Pulmonary artery endothelial cell (primary cell): ENCODE measurements at regions not wholly inside any gene's neighbourhood (a gene's known extent, or its start where the extent isn't known, plus 50 kb on each side); places are given as distances from the start of the nearest gene placed in this dataset.

Source experiments
- DNase-seq: peaks from one replicate; pipeline ENCODE4 v3.0.0-alpha.2; 2011; ENCODE audit warnings: low read depth, low spot score

DNA sequence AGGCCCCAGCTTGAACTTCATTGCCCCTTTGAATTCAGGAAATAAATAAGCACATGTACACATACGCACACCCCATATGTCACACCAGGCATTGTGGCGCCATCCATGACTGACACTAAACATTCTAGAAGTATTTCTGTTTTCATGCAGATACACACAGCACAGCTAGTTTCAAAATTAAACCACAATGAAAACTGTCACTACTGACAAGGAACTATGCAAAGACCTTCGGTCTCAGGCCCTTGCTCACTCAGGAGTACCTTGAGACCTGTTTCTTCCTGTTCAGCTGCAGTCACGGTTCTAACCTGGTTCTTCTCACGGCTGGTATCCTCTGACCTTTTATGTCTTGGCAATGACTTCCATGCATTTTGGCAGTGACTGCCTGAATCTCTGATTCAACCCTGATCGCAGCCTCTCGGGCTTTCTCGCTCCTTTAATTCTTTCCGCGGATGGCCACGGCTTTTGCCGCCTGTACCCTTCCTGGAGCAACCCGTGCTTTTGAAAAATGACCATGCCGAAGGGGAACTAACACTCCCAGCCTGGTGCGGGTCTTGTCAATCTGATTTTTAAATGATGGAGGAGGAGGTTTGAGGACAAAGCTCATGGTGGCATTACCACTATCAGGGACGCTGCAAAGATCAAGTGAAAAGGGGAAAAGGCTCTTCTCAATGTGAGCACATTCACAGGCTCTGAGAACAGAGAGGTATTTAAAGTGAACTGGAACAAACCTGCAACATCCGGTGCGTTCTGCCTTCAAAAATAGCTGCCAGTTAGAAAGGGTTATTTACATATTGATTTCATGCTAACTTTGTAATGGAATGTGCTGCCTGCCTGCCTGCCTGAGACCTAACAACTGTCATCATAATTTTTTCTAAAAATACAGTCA is 384.6 kb downstream of the RRAGC start:
- DNase-seq: no peak

DNA sequence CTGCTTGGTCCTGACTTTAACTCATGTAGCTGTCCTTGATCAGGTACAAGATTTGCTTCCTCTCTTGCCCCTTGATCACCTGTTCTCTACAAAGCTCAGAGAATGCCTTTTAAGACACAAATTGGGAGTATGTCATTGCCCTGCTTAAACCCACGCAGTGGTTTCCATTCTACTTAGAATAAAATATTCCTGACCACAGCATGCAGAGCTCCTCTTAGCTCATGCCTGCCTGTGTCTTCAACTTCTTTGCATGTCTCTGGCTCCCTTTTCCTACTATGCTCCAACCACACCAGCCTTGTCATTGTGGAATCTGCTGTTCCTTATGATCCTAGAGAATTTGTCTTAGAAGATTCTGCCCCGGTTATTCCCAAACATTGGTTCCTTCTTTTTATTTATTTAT is 393.1 kb downstream of the RRAGC start:
- DNase-seq: no peak

DNA sequence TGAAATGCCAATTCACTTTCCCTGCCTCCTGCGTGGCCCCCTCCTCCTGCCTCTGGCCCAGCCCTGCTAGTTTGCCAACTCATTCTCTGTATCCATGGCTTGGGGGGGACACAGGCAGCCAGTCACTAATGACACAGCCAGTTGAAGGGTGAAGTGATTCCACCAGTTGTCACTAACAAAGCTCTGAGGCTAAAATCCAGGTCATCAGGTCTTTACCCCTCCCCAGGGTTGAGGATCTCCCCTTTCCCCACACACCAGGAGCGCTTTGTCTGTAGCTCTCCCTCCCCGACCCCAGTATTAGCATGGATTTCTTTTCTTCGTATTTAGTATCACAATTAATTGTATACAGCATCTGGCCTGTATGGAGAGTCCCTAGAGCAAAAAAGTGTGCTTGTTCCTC is 394.1 kb downstream of the RRAGC start:
- DNase-seq: no peak

DNA sequence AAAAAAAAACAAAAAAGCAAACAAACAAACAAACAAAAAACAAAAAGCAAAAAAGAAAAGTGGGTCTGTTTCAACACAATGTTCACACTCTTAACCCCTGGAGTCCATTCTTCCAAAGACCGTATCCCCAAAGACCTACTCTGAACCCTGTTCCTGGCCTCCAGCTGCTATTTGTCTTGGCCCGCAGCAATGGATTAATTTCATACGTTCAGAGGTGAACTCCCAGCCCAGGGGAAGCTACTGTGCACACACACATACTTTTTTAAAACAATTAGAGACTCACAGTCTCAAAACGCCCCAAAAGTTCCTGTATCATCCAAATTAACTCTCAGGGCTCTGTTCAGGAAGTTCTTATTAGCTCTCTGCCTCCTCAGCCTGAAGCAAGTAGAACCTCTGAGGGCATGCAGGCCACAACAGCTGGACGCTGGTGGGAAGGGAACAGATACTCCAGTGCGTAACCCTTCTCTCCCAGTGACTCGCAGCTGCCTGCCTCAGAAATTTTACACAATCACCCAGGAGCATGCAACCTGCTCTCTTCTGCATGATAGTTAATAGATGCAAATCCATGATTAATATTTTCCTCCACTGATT is 395.4 kb downstream of the RRAGC start:
- no peak for DNase-seq

DNA sequence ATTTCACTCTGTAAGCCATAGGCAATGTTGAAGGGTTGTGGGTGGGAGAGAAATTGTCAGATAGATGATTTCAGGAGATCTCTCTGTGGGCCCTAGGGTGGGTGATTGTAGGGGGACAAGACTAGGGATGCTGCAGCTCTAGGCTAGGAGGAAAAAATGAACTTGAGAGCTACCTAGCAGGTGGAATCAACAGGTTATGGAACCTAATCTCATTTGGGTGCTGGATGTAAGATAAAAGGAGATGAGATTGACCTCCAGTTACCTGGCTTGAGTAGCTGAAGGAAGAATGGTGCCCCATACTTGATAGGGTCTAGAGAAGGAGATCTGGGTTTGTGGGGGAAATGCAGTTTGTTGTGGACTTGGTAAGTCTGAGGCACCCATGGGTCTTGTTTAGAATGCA is 396.5 kb downstream of the RRAGC start:
- DNase-seq: no peak

DNA sequence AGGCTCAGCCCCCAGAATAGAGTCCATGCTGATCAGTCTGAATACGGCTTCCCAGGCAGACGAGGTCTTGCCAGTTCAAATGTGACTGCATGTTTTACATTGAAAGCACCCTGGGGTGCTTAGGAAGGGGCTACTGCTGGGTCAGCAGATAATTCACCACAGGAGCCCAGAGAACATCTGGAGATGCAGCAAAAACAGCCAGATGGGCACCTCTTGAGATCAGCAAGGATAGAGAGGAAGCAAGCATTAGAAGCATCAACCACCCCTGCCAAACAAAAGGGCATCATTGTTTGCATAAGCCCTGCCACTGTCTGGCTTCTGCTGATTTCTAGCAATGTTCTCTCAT is 403.1 kb downstream of the RRAGC start:
- DNase-seq: no peak

DNA sequence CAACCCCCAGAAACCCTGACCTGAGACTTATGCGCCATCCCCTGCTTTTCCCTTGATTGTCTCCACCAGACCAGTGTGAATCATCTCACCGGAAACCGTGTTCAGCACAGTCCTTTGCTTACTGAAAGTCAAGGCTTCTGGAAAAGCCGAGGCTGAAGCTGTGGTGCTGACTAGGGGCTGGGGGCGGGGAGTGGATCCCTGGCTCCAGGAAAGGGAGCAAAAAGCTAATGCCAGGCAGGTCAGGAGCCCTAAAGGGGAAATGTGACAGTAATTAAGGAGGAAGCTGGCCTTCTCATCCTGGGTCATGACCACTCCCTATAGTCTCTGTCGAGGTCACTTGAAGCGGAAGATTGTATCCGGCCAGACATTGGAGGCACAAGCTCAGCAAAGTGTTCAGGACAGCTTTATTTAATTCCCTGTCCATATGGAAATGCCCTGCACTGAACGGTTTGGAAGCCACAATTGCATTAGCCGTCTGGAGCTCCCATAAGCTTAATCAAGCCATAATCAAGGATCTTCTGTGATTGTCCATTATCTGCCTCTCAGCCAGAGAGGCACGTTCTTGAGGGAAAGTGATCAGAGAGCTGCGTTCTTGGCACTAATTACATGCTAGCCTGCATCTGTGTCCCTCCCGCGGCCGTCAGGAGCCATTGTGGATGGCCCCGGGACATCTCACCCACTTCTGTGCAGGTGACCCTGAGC is 403.6 kb downstream of the RRAGC start:
- DNase-seq: no peak

DNA sequence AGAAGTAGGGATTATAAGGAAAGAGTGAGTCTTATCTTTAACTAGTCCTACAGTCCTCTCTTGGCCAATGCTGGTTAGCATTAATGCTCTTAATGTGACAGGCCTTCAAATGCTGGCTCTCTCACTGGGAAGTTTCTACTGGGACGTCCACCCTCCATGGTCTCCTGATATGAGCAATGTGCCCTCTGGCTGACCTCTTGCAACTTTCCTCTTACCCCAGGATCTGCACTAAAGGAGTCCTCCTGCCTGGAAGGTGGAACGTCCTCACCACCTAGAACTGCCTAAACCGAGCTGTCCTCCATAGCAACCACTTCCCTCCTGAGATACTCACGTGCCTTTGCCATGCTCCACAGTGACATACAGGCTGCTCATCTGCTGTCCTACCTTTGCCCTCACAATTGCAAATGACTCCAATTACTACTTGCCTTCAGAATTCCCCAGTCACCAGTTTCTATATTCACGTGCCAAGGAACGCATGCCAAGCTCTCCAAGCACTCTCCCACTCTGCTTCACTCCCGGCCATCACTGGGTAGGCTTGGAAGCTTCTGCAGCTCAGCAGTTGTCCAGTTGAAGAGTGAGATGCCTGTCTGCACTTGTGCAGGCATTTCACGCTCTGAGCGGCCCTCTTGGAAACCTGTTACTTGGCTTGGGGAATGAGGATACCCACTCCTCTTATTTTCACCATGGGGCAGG is 404.7 kb downstream of the RRAGC start:
- DNase-seq: no peak

DNA sequence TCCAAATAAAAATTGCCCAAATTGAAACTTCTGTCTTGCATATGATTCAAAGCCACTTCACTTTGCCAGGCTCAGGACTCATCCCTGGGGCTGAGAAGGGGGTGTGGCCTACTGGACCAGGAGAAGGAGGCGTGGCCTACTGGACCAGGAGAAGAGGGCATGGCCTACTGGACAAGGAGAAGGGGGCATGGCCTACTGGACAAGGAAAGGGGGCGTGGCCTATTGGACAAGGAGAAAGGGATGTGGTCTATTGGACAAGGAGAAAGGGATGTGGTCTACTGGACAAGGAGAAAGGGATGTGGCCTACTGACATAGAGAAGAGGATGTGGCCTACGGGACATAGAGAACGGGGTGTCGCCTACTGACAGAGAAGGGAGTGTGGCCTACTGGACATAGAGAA is 405.3 kb downstream of the RRAGC start:
- DNase-seq: no peak

DNA sequence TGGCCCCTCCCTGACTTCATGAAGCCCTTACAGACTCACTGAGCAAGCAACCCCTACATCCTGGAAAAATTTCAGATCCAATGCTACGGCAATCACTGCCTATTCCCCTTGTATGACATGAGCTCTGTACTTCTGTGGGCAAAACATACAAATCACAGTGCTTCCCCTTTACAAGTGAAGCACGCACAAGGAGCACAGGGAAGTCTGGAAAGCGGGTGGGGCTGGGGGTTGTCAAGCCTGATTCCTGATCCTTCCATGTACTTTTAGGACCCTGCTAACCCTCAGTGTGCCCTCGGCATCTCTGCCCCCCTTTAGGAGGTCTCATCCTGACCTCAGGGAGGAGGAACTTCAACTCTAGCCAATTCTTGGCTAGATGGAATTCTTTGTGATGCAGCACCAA is 405.7 kb upstream of the POU3F1 start:
- DNase-seq: no peak

DNA sequence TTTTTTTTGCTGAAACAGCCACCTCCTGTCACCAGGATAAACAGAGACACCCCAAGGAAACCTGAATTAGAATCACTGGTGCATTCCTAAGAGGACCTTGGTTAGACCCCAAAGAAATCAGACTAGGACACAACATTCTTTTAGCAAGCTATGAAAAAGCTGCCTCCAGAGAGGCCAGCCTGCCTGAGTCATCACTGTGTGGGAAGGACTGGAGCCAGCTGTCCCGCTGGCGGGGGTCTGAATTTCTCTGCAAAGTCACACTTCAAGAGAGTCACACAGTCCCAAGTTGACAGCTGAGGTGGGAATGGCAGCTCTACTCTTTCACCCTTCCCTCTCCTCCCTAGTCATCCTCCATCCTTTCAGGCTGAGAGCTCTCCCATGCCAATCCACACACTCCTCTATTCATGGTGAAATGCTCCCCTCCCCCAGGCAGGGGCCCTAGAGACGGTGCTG is 405.0 kb upstream of the POU3F1 start:
- DNase-seq: no peak

DNA sequence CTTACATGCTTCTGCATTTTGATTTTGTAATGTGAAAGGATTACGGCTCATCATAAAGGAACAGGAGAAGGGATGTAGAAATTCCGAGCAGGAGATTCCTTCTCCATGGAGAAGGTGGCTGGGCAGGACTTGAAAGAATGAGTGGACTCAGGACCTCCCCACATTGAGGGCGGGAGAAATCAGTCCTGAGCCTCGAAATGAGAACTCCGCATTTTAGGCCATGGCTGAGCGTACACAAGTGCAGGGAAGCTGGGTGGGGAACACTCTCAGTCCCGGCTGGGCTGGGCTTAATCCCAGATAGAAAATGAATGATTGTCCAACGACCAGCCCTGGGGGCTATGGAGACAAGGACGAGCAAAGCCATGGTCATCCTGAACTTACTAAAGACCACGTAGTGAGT is 402.3 kb upstream of the POU3F1 start:
- DNase-seq: no peak

DNA sequence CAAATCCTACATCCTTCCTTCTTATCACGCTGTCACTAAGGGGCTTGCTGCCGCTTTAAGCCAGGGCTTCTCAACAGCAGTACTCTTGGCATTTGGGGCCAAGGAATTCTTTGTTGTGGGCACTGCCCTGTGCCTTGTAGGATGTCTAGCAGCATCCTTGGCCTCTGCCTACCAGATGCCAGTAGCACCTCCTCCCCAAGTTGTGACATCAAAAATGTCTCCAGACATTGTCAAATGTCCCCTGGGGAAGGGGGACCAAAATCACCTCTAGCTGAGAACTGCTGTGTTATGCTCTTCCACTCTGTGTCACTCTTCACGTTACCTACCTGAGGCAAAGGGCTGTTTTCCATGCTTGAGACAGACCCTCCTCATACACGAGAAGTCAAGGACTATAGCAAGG is 400.3 kb upstream of the POU3F1 start:
- no peak for DNase-seq

DNA sequence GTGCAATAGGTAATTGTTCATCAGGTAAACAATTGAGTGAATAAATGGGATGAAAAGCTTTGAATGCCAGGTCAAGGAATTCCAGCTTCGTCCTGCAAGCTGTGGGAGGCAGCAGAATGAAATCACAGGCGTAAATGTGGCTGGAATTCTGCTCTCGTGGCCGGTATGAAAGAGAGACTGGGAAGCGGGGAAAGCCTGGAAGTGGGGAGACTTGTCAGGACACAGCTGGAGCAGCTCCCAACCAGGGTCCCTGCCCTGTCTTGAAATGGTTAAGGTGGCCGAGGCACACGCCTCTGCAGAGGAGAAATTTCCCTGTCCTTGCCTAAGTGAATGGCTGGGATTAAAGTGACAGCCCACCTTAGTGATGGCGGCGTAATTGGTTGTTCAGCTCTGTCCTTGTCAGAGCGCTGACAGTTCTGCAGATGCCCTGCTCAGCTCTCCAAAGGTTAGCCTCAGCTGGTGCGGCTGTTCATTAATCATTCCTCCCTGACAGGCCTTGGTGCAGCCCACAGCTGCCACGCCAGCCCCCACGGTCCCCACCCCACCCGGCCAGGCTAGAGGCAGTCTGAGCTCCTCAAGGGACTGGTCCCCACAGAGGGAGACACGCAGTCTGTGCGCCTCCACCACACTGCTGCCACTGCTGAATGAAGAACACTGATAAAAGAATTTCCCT is 398.3 kb upstream of the POU3F1 start:
- DNase-seq: no peak

DNA sequence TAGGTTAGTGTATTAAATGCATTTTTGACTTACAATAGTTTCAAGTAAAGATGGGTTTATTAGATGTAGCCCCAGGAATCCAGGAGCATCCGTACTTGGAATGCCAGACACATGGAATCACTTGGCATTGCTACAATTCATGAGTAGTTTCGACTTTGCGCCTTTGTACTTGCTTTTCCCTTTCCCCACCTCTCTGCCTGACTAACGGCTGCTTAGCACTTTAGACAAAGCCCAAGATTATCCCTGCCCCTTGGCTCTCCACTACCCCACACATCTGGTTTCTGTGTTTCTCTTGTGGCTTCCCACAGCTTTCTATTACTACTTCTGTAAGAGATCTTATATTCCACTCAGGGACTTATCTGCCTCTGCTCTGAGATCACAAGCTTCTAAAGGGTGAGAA is 397.7 kb upstream of the POU3F1 start:
- no peak for DNase-seq

DNA sequence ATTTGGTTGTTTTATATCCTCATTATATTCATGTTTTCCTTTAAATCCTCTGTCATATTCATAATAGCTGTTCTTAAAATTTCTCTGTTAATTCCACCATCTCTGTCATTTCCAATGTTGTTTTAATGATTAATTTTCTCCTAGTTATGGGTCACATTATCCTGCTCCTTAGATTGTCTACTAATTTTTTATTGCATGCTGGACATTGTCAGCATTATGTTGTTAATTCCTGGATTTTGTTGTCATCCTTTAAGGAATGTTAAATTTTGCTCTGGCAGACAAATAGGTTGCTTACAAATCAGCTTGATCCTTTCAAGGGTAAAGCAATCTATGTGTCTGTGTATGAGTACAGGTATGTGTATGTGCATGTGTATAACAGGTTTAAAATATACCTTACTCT is 393.8 kb upstream of the POU3F1 start:
- no peak for DNase-seq

DNA sequence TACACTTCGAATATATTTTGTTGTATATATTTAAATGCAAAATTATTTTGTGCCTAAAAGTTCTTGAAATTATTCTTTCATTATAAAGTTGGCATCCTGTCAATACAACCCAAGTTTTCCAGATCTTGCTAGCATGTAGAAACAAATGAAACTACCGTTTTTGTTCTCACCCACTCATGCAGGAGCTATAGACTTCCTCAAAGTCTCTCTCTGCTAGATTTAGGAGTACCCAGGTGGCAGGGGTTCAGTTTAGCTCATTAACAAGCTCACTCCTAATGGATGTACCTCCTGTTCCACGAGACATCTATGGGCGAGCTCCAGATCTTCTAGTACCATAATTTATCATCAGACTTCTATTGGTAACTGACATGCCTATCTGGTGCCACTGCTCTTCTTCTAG is 390.2 kb upstream of the POU3F1 start:
- DNase-seq: no peak

DNA sequence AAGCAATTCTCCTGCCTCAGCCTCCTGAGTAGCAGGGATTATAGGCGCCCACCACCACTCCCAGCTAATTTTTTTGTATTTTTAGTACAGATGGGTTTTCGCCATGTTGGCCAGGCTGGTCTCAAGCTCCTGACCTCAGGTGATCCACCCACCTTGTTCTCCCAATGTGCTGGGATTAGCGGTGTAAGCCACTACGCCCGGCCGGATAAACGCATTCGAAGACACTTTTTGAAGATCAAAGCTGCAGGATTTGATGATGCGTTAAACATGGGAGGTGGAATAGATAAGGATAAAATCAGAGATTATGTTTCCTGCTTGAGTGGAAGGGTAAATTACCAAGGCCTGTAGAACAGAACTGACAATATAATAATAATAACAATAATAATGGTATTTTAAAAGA is 389.4 kb upstream of the POU3F1 start:
- DNase-seq: no peak

DNA sequence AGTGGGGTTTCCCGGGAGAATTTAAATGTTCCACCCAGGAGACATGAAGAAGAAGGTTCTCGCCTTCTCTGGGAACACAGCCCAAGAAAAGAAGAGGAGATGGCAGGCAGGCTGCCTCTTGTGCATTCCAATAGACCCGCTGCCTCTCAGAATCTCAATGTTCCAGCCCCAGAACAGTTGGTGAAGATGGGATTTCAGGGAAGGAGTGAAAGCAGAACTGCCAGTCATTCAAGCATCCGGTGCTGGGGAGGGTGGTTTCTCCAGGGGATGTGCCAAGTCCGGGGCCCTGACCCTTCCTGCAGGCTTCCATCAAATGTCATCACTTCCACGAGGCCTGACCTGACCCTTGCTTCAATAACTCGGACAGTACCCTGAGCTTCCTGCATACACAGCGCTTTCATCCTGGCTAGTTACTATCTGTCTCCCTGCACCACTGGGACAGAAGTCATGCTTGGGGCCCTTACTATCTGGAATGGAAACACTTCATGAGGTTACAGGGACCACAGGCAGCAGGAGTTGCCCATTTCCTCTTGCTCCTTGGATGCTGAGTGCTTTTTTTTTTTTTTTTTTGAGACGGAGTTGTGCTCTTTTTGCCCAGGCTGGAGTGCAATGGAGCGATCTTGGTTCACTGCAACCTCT is 386.6 kb upstream of the POU3F1 start:
- no peak for DNase-seq

DNA sequence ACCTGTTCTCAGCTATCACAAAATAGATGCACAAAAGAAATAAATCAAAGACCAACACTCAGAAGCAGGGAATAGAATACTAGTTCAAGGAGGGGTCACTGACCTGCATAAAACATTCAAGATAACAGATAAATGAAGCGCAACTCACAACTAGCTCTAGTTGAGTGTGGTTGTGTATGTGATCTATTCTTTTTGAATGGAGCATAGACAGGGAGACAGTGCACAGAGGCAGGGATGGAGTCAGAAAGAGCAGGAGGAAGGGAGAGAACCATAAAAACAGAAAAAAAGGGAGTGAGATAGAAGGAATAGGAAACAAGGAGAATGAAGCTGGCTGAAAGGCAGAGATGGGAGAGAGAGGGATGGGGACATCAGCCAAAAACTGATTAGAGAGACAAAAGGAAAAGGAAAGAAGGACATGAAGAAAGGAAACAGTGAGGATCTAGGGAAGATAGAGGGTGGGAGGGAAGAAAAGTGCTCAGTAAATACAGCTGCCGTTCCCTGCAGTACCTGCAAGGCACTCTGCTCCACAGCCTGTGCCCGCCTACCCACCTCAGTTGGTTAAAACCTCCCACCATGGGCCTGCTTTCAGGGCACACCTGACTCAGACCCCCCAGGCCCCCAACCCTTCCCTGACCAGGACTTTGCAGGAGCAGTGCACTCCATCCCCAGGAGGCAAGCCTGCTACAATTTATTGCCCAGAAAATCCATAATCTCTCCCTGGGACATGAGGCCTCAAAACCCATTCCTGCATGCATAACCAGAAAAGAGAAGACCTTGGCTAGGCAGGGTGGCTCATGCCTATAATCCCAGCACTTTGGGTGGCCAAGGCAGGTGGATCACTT is 385.2 kb upstream of the POU3F1 start:
- DNase-seq: no peak
